Astrocyte (in vitro differentiated cells and primary cell): ENCODE measurements at regions not wholly inside any gene's neighbourhood (a gene's known extent, or its start where the extent isn't known, plus 50 kb on each side); places are given as distances from the start of the nearest gene placed in this dataset.

Experiments
- CTCF ChIP-seq: IDR thresholded peaks from 2 replicates; pipeline ENCODE4 v1.5.1; 2011; ENCODE audit warnings: low read depth, mild to moderate bottlenecking, inconsistent platforms, low read length, moderate library complexity; ENCODE audit not compliant: insufficient read depth
- EZH2 ChIP-seq: IDR thresholded peaks from 2 replicates; pipeline ENCODE4 v1.6.1; 2012; ENCODE audit warnings: mild to moderate bottlenecking, low read length, inconsistent platforms; ENCODE audit not compliant: insufficient read depth

GRCh38 chr13:48925001-48925400, 50.7 kb upstream of the FNDC3A start:
- TF ChIP-seq EZH2 (no peak), CTCF (no peak)
